ENCODE measurements at regions not wholly inside any gene's neighbourhood (a gene's known extent, or its start where the extent isn't known, plus 50 kb on each side); places are given as distances from the start of the nearest gene placed in this dataset.
"Not testable (repeated sequence)": the region's sequence is repeated elsewhere in the genome, so short reads cannot be mapped to it uniquely, and the experiment has no call there.

DNA sequence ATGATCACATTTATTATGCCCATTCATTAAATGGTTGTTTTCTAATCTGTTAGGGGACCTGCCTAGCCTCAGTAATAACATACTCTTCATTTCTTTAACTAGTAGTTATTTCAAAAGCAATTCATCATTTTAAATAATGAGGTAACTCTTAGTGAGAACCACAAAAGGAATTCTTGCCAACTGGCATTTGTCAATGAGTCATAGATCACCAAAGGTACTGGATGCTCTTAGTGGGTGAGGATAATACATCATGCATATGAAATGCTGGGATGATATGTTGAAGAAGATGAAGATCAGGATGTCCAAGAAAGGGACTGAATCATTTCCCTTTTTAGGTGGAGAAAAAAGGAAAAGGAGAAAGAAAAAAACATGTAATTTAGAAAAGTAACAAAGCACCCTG, 826.2 kb upstream of the DDX18 start:
- no peak overlapping the region for H3K27ac ChIP-seq (ENCODE audit: low read depth in 2 of 2, low read length in 2 of 2)
- no peaks in the 10 kb centered on the region for H3K4me1 ChIP-seq (ENCODE audit: control insufficient read depth in 2 of 3, insufficient read depth in 2 of 3, low read depth in 1 of 3, low read length in 3 of 3)
- H3K27me3 ChIP-seq (ENCODE audit: control insufficient read depth, insufficient read depth, low read length): no peaks in the 10 kb centered on the region
- H3K9me3 ChIP-seq (ENCODE audit: control insufficient read depth in 2 of 3, insufficient read depth in 1 of 3, low read length in 3 of 3): no peaks in the 10 kb centered on the region
- no peak for TF ChIP-seq CTCF (IDR thresholded peaks at IDR 0.05; ENCODE audit: borderline replicate concordance, extremely low read depth, insufficient read depth)
- FAIRE-seq (no peak), DNase-seq (no peak)
- no peaks in the 10 kb centered on the region for H3K36me3 ChIP-seq (ENCODE audit: control insufficient read depth in 2 of 3, insufficient read depth in 3 of 3, low read length in 3 of 3)
- no peak overlapping the region for H3K9ac ChIP-seq (ENCODE audit: low read length in 3 of 3)
- no peak overlapping the region for H3K4me3 ChIP-seq (ENCODE audit: low read length in 3 of 3)
- intact Hi-C loops (cut with DNase I): no loop called here

- TF ChIP-seq CTCF (IDR thresholded peaks at IDR 0.05; ENCODE audit: borderline replicate concordance, extremely low read depth, insufficient read depth): no peak
- Histone ChIP-seq H3K36me3 (ENCODE audit: control insufficient read depth in 2 of 3, insufficient read depth in 3 of 3, low read length in 3 of 3) (no peaks in the 10 kb centered on the region), H3K4me1 (ENCODE audit: control insufficient read depth in 2 of 3, insufficient read depth in 2 of 3, low read depth in 1 of 3, low read length in 3 of 3) (no peaks in the 10 kb centered on the region), H3K27ac (ENCODE audit: low read depth in 2 of 2, low read length in 2 of 2) (no peak overlapping the region), H3K9ac (ENCODE audit: low read length in 3 of 3) (no peak overlapping the region), H3K9me3 (ENCODE audit: control insufficient read depth in 2 of 3, insufficient read depth in 1 of 3, low read length in 3 of 3) (no peaks in the 10 kb centered on the region), H3K4me3 (ENCODE audit: low read length in 3 of 3) (no peak overlapping the region), H3K27me3 (ENCODE audit: control insufficient read depth, insufficient read depth, low read length) (no peaks in the 10 kb centered on the region)
- intact Hi-C loops (cut with DNase I): no loop called here
- DNase-seq (no peak), FAIRE-seq (no peak)
These were observed 795.1 kb upstream of the DDX18 start for GRCh38 chr2:117019357-117019756.

DNA sequence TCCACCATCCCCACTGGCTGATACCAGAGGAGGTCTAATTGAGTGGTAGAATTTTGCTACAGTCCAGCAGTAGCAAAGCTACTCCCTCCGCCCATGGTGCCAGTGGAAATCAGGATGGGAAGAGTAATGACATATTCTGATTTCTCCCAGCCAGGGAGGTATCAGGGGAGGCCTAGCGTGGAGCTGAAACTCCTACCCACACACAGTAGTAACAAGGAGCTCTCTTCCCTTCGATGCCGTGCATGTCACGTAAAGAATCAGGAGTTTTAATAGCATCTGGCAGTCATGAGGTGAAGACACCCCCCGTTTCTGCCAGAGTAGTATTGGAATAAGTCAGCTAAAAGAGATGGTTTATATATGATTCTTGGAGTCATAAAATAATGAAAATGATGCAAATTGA, 786.8 kb upstream of the DDX18 start:
- FAIRE-seq: no peak
- no peak overlapping the region for H3K9ac ChIP-seq (ENCODE audit: low read length in 3 of 3)
- intact Hi-C loops (cut with DNase I): no loop called here

GRCh38 chr2:117028708-117029107, 785.8 kb upstream of the DDX18 start:
- H3K4me1 ChIP-seq (ENCODE audit: control insufficient read depth in 2 of 3, insufficient read depth in 2 of 3, low read depth in 1 of 3, low read length in 3 of 3); H3K9ac ChIP-seq (ENCODE audit: low read length in 3 of 3); intact Hi-C loops (cut with DNase I); H3K9me3 ChIP-seq (ENCODE audit: control insufficient read depth in 2 of 3, insufficient read depth in 1 of 3, low read length in 3 of 3); DNase-seq; H3K27ac ChIP-seq (ENCODE audit: low read depth in 2 of 2, low read length in 2 of 2); FAIRE-seq; H3K27me3 ChIP-seq (ENCODE audit: control insufficient read depth, insufficient read depth, low read length); H3K36me3 ChIP-seq (ENCODE audit: control insufficient read depth in 2 of 3, insufficient read depth in 3 of 3, low read length in 3 of 3); H3K4me3 ChIP-seq (ENCODE audit: low read length in 3 of 3): not testable (repeated sequence)

More for the DNA sequence above, 786.8 kb upstream of the DDX18 start:
- no peak for DNase-seq
- Histone ChIP-seq H3K27me3 (ENCODE audit: control insufficient read depth, insufficient read depth, low read length) (no peaks in the 10 kb centered on the region), H3K27ac (ENCODE audit: low read depth in 2 of 2, low read length in 2 of 2) (no peak overlapping the region), H3K36me3 (ENCODE audit: control insufficient read depth in 2 of 3, insufficient read depth in 3 of 3, low read length in 3 of 3) (no peaks in the 10 kb centered on the region), H3K4me3 (ENCODE audit: low read length in 3 of 3) (no peak overlapping the region), H3K9me3 (ENCODE audit: control insufficient read depth in 2 of 3, insufficient read depth in 1 of 3, low read length in 3 of 3) (no peaks in the 10 kb centered on the region), H3K4me1 (ENCODE audit: control insufficient read depth in 2 of 3, insufficient read depth in 2 of 3, low read depth in 1 of 3, low read length in 3 of 3) (no peaks in the 10 kb centered on the region)
- TF ChIP-seq CTCF (IDR thresholded peaks at IDR 0.05; ENCODE audit: borderline replicate concordance, extremely low read depth, insufficient read depth): no peak

Data from kidney (tissue), 13 donors.